ENCODE measurements at regions not wholly inside any gene's neighbourhood (a gene's known extent, or its start where the extent isn't known, plus 50 kb on each side); places are given as distances from the start of the nearest gene placed in this dataset.

DNA sequence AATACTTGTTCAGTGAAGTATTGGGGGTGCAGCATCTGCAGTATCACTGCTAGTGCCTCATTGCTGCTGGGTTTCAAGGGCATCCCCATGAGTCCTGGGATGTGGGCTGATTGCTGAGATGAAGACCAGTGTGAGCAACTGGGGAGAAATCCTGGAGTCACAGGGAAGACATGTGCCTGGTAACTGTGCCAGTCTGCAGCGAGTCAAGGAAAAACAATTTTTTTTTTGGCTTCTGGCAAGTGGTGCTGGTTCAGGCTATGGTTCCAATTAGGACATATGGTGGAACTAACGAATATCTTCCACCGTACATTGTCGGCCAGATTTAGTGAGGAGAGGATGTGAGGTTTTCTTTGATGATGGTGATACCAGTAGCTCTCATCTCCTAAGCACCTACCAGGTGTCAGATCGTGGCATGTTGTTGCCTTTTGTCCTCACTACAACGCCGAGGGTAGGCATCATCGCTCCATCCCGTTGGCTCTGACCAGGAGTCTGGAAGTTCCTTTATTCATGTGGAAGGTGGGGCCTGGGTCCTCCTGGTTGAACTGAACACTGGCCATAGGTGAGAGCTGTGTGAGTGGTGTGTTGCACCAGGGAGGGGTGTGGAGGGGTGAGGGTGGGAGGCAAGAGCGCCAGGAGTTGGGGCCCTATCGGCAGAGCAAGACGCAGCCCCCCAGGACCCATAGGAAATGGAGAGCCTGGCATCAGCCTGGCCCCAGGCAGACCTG is 118.0 kb upstream of the HS6ST1 start:
- no peak overlapping the region for H3K27ac ChIP-seq (ENCODE audit: low read depth, low read length, poor library complexity, severe bottlenecking)
- no peaks in the 10 kb centered on the region for H3K4me1 ChIP-seq (ENCODE audit: insufficient read depth, low read length, poor library complexity, severe bottlenecking)
- no peaks in the 10 kb centered on the region for H3K27me3 ChIP-seq (replicated peaks; ENCODE audit: insufficient read depth, low read depth, low read length, poor library complexity)
- ChIA-PET POLR2A (ENCODE audit: low non-redundant PET) (no interaction called here), CTCF (no interaction called here)
- no peaks in the 10 kb centered on the region for H3K9me3 ChIP-seq (ENCODE audit: low read depth, low read length, poor library complexity, severe bottlenecking)
- DNase-seq (ENCODE audit: low spot score) = no peak
- H3K36me3 ChIP-seq (ENCODE audit: insufficient read depth, low read length, poor library complexity, severe bottlenecking) = no peaks in the 10 kb centered on the region
- TF ChIP-seq, protein P1, sequence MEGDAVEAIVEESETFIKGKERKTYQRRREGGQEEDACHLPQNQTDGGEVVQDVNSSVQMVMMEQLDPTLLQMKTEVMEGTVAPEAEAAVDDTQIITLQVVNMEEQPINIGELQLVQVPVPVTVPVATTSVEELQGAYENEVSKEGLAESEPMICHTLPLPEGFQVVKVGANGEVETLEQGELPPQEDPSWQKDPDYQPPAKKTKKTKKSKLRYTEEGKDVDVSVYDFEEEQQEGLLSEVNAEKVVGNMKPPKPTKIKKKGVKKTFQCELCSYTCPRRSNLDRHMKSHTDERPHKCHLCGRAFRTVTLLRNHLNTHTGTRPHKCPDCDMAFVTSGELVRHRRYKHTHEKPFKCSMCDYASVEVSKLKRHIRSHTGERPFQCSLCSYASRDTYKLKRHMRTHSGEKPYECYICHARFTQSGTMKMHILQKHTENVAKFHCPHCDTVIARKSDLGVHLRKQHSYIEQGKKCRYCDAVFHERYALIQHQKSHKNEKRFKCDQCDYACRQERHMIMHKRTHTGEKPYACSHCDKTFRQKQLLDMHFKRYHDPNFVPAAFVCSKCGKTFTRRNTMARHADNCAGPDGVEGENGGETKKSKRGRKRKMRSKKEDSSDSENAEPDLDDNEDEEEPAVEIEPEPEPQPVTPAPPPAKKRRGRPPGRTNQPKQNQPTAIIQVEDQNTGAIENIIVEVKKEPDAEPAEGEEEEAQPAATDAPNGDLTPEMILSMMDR (conservative IDR thresholded peaks at IDR 0.05; ENCODE audit: low read depth, low read length) = no peak
- no peak for TF ChIP-seq EZH2 (IDR thresholded peaks at IDR 0.05; ENCODE audit: borderline replicate concordance, low read depth, low read length, poor library complexity, severe bottlenecking)
- BruUV-seq (replicated peaks) = no TSS peak
- intact Hi-C loops (cut with micrococcal nuclease; ENCODE audit: unreplicated experiment) = no loop called here
- H3K4me3 ChIP-seq (ENCODE audit: low read depth, low read length, poor library complexity, severe bottlenecking) = no peak overlapping the region

DNA sequence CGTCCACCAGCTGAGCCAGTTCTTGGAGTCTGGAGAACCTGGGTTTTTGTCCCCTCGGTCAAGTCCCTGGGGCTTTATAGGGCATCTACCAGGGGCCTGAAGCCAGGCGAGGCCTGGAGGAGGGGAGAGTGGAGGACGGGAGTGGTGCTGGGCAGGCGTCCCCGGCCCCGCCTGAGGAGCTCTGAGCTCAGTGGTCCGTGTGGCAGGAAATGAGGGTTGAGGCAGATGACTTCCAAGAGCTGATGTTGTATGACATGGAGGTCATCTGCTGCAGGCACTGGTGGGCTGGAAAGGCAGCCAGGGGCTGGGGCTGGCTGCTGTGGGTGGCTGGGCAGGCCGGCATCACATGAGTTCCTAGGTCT is 118.5 kb upstream of the HS6ST1 start:
- intact Hi-C loops (cut with micrococcal nuclease; ENCODE audit: unreplicated experiment) = no loop called here
- DNase-seq (ENCODE audit: low spot score) = no peak
- Histone ChIP-seq H3K4me1 (ENCODE audit: insufficient read depth, low read length, poor library complexity, severe bottlenecking) (no peaks in the 10 kb centered on the region), H3K27me3 (replicated peaks; ENCODE audit: insufficient read depth, low read depth, low read length, poor library complexity) (no peaks in the 10 kb centered on the region), H3K9me3 (ENCODE audit: low read depth, low read length, poor library complexity, severe bottlenecking) (no peaks in the 10 kb centered on the region), H3K4me3 (ENCODE audit: low read depth, low read length, poor library complexity, severe bottlenecking) (no peak overlapping the region), H3K36me3 (ENCODE audit: insufficient read depth, low read length, poor library complexity, severe bottlenecking) (no peaks in the 10 kb centered on the region), H3K27ac (ENCODE audit: low read depth, low read length, poor library complexity, severe bottlenecking) (no peak overlapping the region)
- POLR2A ChIA-PET (ENCODE audit: low non-redundant PET) = no interaction called here
- BruUV-seq (replicated peaks) = no TSS peak
- TF ChIP-seq, protein P1 (conservative IDR thresholded peaks at IDR 0.05; ENCODE audit: low read depth, low read length) = no peak
- no peak for TF ChIP-seq EZH2 (IDR thresholded peaks at IDR 0.05; ENCODE audit: borderline replicate concordance, low read depth, low read length, poor library complexity, severe bottlenecking)
- CTCF ChIA-PET = interaction anchor here (0.6 kb wide), 1 partner anchor 541 kb away, joined by 5 read pairs; no protein-coding TSS in a partner anchor

DNA sequence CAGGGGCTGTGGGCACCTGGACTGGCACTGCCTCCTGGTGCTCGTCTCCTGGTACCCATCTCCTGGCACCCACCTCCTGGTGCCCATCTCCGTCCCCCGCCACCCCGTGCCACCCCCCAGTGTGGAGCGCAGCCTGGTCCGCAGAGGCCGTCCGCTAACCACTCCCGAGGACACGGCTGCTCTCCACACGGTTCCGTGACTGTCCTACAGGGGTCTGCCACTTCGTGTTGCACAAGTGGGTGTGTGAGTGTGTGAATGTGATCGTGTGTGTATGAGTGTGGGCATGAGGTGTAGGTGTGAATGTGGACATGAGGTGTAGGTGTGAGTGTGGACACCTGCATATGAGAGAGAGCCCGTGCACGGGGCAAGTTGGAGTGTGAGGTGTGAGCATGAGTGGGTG is 119.4 kb upstream of the HS6ST1 start:
- Histone ChIP-seq H3K4me1 (ENCODE audit: insufficient read depth, low read length, poor library complexity, severe bottlenecking) (no peaks in the 10 kb centered on the region), H3K27ac (ENCODE audit: low read depth, low read length, poor library complexity, severe bottlenecking) (no peak overlapping the region), H3K4me3 (ENCODE audit: low read depth, low read length, poor library complexity, severe bottlenecking) (no peak overlapping the region), H3K36me3 (ENCODE audit: insufficient read depth, low read length, poor library complexity, severe bottlenecking) (no peaks in the 10 kb centered on the region), H3K27me3 (replicated peaks; ENCODE audit: insufficient read depth, low read depth, low read length, poor library complexity) (no peaks in the 10 kb centered on the region), H3K9me3 (ENCODE audit: low read depth, low read length, poor library complexity, severe bottlenecking) (no peaks in the 10 kb centered on the region)
- ChIA-PET POLR2A (ENCODE audit: low non-redundant PET) (no interaction called here), CTCF (no interaction called here)
- DNase-seq (ENCODE audit: low spot score) = no peak
- BruUV-seq (replicated peaks) = no TSS peak
- TF ChIP-seq, protein P1 (conservative IDR thresholded peaks at IDR 0.05; ENCODE audit: low read depth, low read length) = no peak
- no peak for TF ChIP-seq EZH2 (IDR thresholded peaks at IDR 0.05; ENCODE audit: borderline replicate concordance, low read depth, low read length, poor library complexity, severe bottlenecking)
- intact Hi-C loops (cut with micrococcal nuclease; ENCODE audit: unreplicated experiment) = no loop called here

Data from A673 (cell line).